ENCODE measurements at regions not wholly inside any gene's neighbourhood (a gene's known extent, or its start where the extent isn't known, plus 50 kb on each side); places are given as distances from the start of the nearest gene placed in this dataset.

- no peak overlapping the region for H2AFZ ChIP-seq (ENCODE audit: control insufficient read depth, low read length)
- FAIRE-seq = no peak
- no peaks in the 10 kb centered on the region for H3K4me1 ChIP-seq (ENCODE audit: control insufficient read depth, extremely low read depth, insufficient read depth, low read length)
- H3K27ac ChIP-seq (ENCODE audit: control insufficient read depth, insufficient read depth, low read length) = no peak overlapping the region
- H3K9ac ChIP-seq (ENCODE audit: control insufficient read depth, extremely low read depth, insufficient read depth, low read length) = no peak overlapping the region
- no peaks in the 10 kb centered on the region for H3K9me3 ChIP-seq (ENCODE audit: control insufficient read depth, low read depth, low read length)
- no peak overlapping the region for H3K4me2 ChIP-seq (ENCODE audit: control insufficient read depth, extremely low read depth, insufficient read depth, low read depth, low read length)
- H4K20me1 ChIP-seq (ENCODE audit: control insufficient read depth, extremely low read depth, insufficient read depth, low read length) = no peaks in the 10 kb centered on the region
- H3K9me1 ChIP-seq (ENCODE audit: control insufficient read depth, extremely low read depth, insufficient read depth, low read length) = no peaks in the 10 kb centered on the region
- TF ChIP-seq CTCF (optimal IDR thresholded peaks at IDR 0.05 in 1 of 3, IDR thresholded peaks at IDR 0.05 in 1 of 3, conservative IDR thresholded peaks at IDR 0.05 in 1 of 3; ENCODE audit: extremely low read depth in 1 of 3, insufficient read depth in 2 of 3, low read length in 3 of 3) (no peak), EZH2 (IDR thresholded peaks at IDR 0.05; ENCODE audit: low read length) (no peak)
- H3K79me2 ChIP-seq (ENCODE audit: control insufficient read depth, insufficient read depth, low read length) = no peaks in the 10 kb centered on the region
- DNase-seq (ENCODE audit: low read depth, low spot score) = no peak
- dilution Hi-C loops (cut with MboI; ENCODE audit: extremely low pct_ligation_motif_present, low sequenced_read_pairs) = no loop called here
- H3K27me3 ChIP-seq (ENCODE audit: control insufficient read depth, extremely low read depth, insufficient read depth, low read length) = peaks cover 6% of the 10 kb centered on the region
- no peak overlapping the region for H3K4me3 ChIP-seq (ENCODE audit: control insufficient read depth in 2 of 3, extremely low read depth in 1 of 3, insufficient read depth in 2 of 3, low read depth in 1 of 3, low read length in 3 of 3)
- H3K36me3 ChIP-seq (ENCODE audit: control insufficient read depth in 2 of 2, extremely low read depth in 1 of 2, insufficient read depth in 2 of 2, low read length in 2 of 2) = no peaks in the 10 kb centered on the region
These were observed 50.3 kb upstream of the ARHGAP28 start for GRCh38 chr18:6679201-6679600.

Small RNAs in the stretch of these regions (small RNA-seq; reads per million reads assigned to genes)
- 0 reads per million in 3 experiments for gene RN7SL282P (ENCODE audit: insufficient read length in 3 of 3, low read depth in 3 of 3, low replicate concordance in 1 of 3)
